Parathyroid adenoma (tissue), 2 donors: ENCODE measurements at regions not wholly inside any gene's neighbourhood (a gene's known extent, or its start where the extent isn't known, plus 50 kb on each side); places are given as distances from the start of the nearest gene placed in this dataset.

Experiments used
- H2AFZ ChIP-seq: fragments of 300-600 bp; sonication (generic); one replicate; pipeline ENCODE4 v1.7.0; 2017; ENCODE audit warnings: antibody characterized with exemption, mild to moderate bottlenecking
- H3K27ac ChIP-seq: fragments of 300-600 bp; sonication (generic); one replicate; pipeline ENCODE4 v1.7.0; 2017
- H3K27me3 ChIP-seq: fragments of 300-600 bp; sonication (generic); one replicate; pipeline ENCODE4 v1.7.0; 2017; ENCODE audit warnings: low read length; ENCODE audit not compliant: control insufficient read depth, insufficient read depth
- H3K36me3 ChIP-seq: fragments of 300-600 bp; sonication (generic); one replicate; pipeline ENCODE4 v1.7.0; 2017; ENCODE audit warnings: low read length; ENCODE audit not compliant: control insufficient read depth, insufficient read depth
- H3K4me1 ChIP-seq: fragments of 300-600 bp; sonication (generic); one replicate; pipeline ENCODE4 v1.7.0; 2017; ENCODE audit warnings: control low read depth
- H3K4me2 ChIP-seq: fragments of 300-600 bp; sonication (generic); one replicate; pipeline ENCODE4 v1.7.0; 2017; ENCODE audit warnings: low read length
- H3K4me3 ChIP-seq: fragments of 300-600 bp; sonication (generic); one replicate; pipeline ENCODE4 v1.7.0; 2017; ENCODE audit warnings: low read depth, low read length
- H3K79me2 ChIP-seq: fragments of 300-600 bp; sonication (generic); one replicate; pipeline ENCODE4 v1.7.0; 2017; ENCODE audit warnings: control low read depth
- H3K9ac ChIP-seq: fragments of 300-600 bp; sonication (generic); one replicate; pipeline ENCODE4 v1.7.0; 2017; ENCODE audit warnings: mild to moderate bottlenecking
- H3K9me3 ChIP-seq: fragments of 300-600 bp; sonication (generic); one replicate; pipeline ENCODE4 v1.7.0; 2017; ENCODE audit warnings: low read length; ENCODE audit not compliant: control insufficient read depth
- CTCF ChIP-seq: fragments of 300-600 bp; sonication (generic); IDR thresholded peaks from one replicate; pipeline ENCODE4 v1.7.0; 2017; ENCODE audit warnings: antibody characterized with exemption, mild to moderate bottlenecking
- donor health status: primary hyperparathyroidism.

GRCh38 chr7:136045992-136046391 lies 68.8 kb upstream of the MTPN start:
- H2AFZ ChIP-seq, result no peak overlapping the region
- peaks cover 3% of the 10 kb centered on the region for H3K4me1 ChIP-seq
- no peak overlapping the region for H3K27ac ChIP-seq
- H3K9ac ChIP-seq, result no peak overlapping the region
- H3K9me3 ChIP-seq, result no peaks in the 10 kb centered on the region
- H3K79me2 ChIP-seq, result no peaks in the 10 kb centered on the region
- H3K36me3 ChIP-seq, result no peaks in the 10 kb centered on the region
- H3K27me3 ChIP-seq, result no peaks in the 10 kb centered on the region
- TF ChIP-seq CTCF, result no peak
- H3K4me2 ChIP-seq, result no peak overlapping the region
- no peak overlapping the region for H3K4me3 ChIP-seq

- H3K9ac ChIP-seq, result no peak overlapping the region
- no peaks in the 10 kb centered on the region for H3K36me3 ChIP-seq
- H3K27ac ChIP-seq, result no peak overlapping the region
- H3K4me2 ChIP-seq, result no peak overlapping the region
- H3K9me3 ChIP-seq, result no peaks in the 10 kb centered on the region
- H3K4me1 ChIP-seq, result no peaks in the 10 kb centered on the region
- H3K4me3 ChIP-seq, result no peak overlapping the region
- no peak for TF ChIP-seq CTCF
- H2AFZ ChIP-seq, result no peak overlapping the region
- no peaks in the 10 kb centered on the region for H3K79me2 ChIP-seq
- H3K27me3 ChIP-seq, result no peaks in the 10 kb centered on the region
Observed at GRCh38 chr7:136045181-136045580, 68.0 kb upstream of the MTPN start.

- H3K79me2 ChIP-seq, result no peaks in the 10 kb centered on the region
- H3K9ac ChIP-seq, result no peak overlapping the region
- no peak for TF ChIP-seq CTCF
- H3K9me3 ChIP-seq, result no peaks in the 10 kb centered on the region
- H3K4me3 ChIP-seq, result no peak overlapping the region
- H3K4me1 ChIP-seq, result no peaks in the 10 kb centered on the region
- no peak overlapping the region for H3K4me2 ChIP-seq
- no peaks in the 10 kb centered on the region for H3K36me3 ChIP-seq
- peak overlapping the region; percentile 40 for H2AFZ ChIP-seq
- no peak overlapping the region for H3K27ac ChIP-seq
- H3K27me3 ChIP-seq, result no peaks in the 10 kb centered on the region
Observed at GRCh38 chr7:136039577-136040345, 62.6 kb upstream of the MTPN start.

DNA sequence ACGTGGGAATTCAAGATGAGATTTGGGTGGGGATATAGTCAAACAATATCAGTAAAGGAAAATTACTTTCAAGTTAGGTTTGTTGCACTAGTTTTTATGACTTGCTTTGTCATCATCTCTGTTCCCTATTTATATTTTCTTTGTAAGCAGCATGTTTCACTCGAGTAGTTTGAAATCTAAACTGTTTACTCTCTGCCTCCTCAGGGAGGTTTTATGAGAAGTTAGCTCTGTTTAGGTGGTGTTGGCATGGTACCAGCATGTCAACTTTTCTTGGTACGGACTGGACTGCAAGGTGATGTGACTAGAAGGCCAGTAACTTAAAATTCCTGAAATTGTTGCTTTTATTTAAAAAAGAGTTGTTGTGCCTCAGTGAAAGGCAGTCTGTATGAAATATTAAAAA lies 59.2 kb upstream of the MTPN start:
- no peak overlapping the region for H3K27ac ChIP-seq
- no peak overlapping the region for H3K4me3 ChIP-seq
- no peaks in the 10 kb centered on the region for H3K4me1 ChIP-seq
- no peak for TF ChIP-seq CTCF
- no peak overlapping the region for H3K9ac ChIP-seq
- no peaks in the 10 kb centered on the region for H3K36me3 ChIP-seq
- H3K4me2 ChIP-seq, result no peak overlapping the region
- H3K9me3 ChIP-seq, result no peaks in the 10 kb centered on the region
- H2AFZ ChIP-seq, result no peak overlapping the region
- H3K79me2 ChIP-seq, result no peaks in the 10 kb centered on the region
- no peaks in the 10 kb centered on the region for H3K27me3 ChIP-seq

DNA sequence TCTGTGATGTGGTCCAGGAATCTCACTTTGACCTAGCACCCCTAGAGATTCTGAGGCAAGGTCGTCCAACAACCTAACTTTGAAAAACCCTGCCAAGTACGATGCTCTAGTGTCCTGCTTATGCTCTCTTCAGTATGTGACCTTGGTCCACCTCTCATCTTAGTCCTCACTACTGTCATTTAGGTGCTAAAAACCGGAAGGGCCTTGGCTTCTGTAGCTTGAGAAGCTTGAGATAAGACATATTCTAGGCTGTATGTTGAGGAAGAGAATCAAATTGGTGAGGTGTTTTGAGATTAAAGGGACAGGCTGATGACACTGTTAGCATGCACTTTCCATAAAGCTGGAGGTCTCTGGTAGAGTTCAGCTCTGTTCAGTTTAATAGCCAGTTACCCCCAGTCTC lies 57.0 kb upstream of the MTPN start:
- Histone ChIP-seq H3K9me3 (no peaks in the 10 kb centered on the region), H3K4me3 (no peak overlapping the region), H3K4me2 (no peak overlapping the region), H3K4me1 (no peaks in the 10 kb centered on the region), H3K9ac (no peak overlapping the region), H3K36me3 (no peaks in the 10 kb centered on the region), H3K27me3 (no peaks in the 10 kb centered on the region), H3K79me2 (no peaks in the 10 kb centered on the region), H3K27ac (no peak overlapping the region), H2AFZ (no peak overlapping the region)
- no peak for TF ChIP-seq CTCF
